D341Med (cell line): ENCODE measurements at regions not wholly inside any gene's neighbourhood (a gene's known extent, or its start where the extent isn't known, plus 50 kb on each side); places are given as distances from the start of the nearest gene placed in this dataset.

Experiments used
- DNase-seq: peaks from one replicate; pipeline ENCODE4 v3.0.0; 2012; ENCODE audit warnings: low spot score

DNA sequence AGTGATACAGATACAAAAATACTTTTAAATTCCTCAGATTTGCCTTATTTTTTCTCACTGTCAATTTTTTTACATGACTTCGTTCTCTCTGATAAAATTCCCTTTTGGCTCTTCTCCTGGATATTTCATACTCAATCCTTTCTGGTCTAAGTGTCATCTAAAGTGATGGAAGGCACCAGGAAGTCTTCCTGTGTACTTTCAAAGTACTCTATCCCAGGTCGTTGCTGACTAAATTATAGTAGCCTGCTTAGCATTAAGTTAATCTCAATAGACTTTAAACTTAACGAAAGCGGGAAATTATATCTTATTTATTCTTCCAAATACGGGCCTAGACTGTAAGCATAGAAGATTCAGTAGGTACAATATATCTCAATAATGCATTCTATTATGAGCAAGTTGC lies 67.8 kb downstream of the CASP12 start:
- DNase-seq, result no peak

DNA sequence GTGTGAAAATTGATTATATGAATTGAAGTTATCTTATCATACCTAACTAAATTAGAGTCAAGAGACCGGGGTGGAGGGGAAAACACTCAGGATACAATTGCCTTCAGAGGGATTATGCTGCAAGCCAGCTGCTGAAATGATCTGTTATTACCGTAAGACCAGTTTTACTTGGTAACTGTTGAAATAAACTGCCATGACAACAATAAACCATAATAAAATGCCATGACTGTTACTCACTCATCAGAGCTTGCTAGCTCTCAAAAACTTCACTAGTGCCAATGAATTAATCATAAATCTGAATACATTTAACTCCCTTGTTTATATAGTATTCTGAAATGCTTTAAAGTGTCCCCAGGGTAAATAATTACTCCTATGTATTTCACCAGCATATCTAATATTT lies 68.2 kb downstream of the CASP12 start:
- DNase-seq, result peak; percentile 24

DNA sequence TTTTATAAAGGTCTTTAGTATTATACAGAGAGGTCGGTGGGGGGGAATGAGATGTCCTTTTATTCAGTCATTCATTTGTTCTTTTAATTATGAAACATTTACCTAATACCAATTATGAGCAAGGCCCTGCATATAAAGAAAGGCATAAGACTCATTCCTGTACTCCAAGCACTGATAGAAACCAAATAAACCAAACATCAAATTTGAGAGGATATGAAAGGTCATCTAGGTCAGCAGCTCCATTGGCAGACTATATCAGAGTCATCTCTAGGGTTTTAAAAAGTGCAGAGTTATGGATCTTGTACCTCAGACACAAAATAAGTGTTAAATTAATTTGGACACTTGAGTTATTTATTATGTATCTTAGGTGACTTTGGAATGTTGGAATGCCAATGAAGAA lies 71.5 kb downstream of the CASP12 start:
- DNase-seq, result no peak

DNA sequence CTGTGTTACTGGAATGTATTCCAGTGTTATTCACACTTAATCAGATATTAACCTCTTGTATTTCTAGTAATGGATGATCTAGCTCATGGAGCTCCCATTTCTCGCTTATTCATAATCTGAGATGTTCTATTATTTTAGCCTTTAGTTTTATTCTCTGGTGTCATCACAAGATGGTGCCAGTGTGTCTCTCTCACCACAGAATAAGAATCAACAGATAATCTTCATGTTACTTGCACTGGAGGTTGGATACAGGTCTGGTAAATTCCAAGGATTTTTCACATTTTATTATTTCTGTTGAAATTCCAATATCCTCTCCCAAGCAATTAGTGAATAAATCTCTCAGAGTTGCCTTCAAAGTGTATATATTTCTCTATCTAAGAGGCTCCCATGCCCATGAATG lies 74.6 kb downstream of the CASP12 start:
- no peak for DNase-seq

DNA sequence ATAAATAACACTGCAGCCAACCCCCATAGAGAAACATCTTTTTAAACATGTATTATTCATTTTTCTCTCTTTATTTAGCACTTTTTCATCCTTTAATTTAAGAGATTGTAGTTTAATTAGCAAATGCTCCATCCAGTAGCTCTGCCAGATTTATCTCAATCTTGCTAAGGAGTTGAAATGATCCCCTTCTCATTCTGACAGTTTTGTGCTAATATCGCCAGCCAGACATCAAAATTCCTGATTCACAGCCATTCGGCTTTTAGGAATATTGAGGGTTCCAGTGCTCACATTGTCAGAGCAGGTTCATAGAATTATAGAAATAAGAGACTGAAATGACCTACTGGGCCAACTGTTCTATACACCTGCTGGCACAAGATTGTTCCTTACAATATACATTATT lies 77.8 kb downstream of the CASP12 start:
- no peak for DNase-seq

DNA sequence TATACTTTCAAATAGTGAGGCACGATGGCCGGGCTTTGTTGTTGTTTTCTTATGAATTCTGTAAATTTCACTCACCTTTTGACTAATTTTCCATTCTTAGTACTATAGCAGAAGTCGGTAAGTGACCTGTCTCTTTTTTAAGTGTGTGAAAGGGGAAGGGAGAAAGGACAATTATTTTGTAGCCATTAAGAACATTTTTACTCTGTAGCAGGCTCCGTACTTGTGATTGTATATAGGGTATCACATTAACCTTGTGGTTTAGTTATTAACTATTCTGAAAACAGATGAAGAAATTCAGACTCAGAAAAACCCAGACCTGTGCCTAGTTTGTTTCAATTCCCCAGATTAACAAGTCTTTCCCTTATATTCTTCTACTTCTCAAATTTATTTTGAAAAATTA lies 78.7 kb downstream of the CASP12 start:
- no peak for DNase-seq

DNA sequence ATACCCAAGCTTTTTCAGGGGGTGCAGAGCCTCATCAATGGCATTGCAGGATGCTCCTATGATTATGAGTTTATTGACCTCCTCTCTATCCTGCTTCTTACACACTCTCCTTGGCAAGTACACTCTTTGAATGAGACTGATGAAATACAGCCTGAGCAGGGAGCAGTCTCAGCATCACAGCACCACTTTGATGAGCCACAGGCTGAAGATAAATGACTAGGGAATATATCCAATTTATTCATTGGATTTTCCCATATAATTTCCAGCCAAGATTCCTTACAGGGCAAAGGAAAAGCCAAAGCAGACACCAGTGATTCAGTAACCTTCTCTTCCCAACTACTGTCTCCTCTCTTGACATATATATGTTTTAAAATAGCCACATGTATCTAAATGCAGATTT lies 79.2 kb downstream of the CASP12 start:
- DNase-seq, result no peak

DNA sequence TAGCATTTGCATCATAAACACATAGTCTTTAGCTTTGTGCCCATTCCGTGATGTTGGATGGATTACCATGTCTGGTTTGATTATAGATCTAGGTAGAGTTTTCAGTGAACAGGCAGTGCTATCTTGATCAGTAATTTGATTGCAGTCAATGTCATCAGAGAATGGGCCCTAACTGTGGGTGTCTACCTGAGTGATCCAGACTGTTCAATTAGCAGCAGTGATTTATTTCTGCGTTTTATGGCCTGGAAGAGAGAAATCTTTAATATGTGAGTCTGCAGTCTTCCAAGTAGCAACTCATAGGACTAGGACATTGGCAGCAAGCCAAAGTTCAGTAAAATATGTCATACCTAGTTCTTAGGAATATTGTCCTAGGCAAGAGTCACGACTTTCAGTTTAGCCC lies 80.3 kb downstream of the CASP12 start:
- no peak for DNase-seq

DNA sequence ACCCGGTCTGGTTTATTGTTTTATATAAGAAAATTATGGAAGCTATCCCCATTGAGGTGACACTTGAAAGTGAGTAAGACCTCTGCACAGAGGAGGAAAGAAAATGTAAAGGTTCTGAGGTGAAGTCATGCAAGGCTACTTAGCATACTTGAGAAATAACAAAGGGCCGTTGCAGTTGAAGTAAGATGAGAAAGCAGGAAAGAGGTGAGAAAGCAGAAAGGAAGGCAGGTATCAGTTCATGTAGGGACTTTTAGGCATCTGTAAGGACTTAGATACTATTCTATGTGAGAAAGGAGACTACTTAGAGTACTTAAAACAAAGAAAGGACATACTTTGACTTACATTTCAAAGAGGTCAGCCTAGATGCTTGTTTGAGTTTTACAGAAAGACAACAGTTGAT lies 84.7 kb downstream of the CASP12 start:
- DNase-seq, result no peak

DNA sequence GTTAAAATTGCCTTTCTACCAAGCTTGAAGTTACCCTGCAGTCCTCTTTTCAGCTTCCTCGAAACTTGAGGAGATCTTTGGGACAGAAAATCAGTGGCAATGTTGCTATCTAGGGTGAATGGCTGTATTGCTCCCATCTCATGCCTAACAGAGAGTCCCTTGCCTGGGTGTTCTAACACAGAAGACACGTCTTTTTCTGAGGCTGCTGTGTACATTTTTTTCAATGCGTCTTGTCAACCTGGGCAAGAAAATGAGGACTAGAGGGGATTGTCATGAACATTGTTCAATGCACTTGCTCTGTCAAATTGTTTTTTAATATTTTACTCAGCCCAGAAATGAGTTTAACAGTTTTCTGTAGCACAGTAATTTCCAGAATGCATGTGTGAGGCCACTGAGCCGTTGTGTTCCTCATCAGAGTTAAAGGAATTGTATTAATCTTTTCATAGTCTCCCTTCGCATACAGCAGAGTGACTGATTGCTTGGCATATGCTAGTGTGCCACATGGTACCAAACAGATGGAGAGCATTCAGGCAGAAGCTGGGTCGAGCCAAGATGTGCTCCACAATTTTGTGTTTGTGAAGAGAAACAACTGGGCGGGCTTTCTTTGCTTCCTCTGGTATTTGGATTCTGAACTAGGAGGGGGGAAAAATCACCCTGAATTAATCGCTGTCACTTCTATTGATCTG lies 86.0 kb downstream of the CASP12 start:
- no peak for DNase-seq

DNA sequence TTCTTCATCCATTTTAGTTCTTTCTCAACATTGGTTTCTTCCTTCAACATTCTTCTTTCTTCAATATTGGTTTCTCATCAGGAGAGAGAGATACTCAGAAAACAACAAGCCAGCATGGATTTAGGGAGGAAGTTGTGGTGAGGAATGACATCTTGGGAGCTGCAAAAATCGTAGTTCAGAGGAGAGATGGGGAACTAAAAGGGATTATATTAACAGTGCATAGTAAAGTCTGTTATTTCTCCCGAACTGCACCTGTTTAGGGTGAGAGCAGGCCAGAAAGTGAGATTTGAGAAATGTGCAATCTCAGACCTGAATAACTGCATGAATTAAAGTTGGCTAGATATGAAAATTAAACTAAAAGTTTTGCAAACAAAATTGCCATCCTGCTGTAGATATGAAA lies 94.5 kb downstream of the CASP12 start:
- no peak for DNase-seq

DNA sequence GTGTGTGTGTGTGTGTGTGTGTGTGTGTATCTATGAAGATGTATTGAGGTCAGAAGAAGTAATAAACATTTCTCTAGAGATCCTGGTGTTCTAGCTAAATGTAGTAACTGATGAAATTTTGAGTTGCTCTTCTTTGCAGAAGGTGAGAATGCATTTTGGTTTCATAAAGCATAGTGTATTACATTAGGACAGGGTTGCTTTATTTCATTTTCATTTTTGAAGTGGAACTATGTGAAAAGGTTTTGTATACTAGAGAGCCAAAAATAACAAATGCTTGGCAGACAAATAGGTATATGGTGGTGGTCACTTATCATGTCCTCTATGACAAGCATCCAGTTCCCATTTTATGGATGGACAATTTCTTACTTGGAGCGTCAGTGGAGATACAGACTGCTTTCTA lies 99.0 kb downstream of the CASP12 start:
- DNase-seq, result no peak

DNA sequence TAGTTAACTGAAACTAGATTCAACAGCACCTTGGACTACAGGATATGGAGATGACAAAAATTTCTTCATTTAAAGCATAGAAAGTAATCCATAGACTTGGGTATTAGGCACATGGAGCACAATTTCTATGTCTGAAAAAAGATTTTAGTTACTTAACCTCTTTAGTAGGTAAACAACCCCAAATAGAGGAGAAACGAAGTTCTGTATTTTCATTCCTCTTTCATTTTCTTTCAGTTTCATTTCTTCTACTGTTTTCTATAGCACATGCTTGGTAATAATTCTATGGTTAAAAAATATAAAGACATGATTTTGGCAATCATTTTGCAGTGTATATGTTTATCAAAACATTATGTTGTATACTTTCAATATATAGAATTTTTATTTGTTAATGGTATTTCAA lies 99.5 kb downstream of the CASP12 start:
- DNase-seq, result no peak

DNA sequence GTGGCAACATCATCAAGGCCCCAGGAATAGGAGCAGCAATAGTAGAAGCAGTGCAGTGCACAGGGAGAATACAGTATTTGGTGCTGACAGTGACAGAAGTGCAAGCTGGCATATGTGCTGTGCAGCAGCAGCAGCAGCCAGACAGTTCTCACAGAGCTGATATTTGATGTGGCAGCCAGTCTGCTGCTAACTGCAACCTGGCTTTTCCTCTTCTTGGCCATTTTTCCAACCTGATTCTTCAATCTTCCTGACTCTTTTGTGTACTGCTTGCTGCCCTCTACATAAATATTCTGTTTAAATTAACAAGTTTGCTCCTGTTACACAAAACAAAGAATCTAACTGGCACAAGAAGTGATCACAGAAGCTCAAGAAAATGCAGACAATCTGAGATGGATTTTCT lies 102.0 kb downstream of the CASP12 start:
- no peak for DNase-seq

DNA sequence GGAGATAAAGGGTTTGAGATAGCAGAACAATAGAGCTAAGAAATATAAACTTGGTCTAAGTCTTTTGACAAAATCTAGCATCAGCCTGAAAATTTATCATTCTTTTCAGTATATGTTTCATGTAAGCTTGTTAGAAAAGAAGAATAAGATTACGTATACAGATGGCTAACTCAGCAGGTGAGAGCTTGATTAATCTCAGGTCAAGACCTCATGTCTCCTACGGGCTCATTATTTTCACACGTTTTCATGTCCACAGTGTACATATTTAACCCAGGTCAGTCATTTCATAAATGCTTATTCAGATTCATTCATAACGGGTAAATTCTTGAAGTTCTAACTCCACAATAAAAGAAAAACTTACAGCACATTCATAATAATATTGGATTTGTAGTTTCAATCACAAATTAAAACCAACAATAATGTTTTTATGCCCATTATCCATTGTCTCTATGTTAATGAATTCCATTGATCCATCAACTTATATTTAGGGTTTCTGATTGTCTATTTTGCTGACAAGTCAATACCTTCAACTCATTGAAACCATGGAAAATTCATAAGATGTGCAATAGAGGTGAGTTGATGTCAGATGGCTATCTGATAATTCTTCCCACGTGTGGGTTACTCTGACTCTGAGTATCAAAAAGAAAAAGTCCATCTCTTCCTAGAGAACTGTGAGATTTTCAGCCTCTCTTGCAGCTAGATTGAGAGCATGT lies 102.6 kb downstream of the CASP12 start:
- DNase-seq, result no peak

DNA sequence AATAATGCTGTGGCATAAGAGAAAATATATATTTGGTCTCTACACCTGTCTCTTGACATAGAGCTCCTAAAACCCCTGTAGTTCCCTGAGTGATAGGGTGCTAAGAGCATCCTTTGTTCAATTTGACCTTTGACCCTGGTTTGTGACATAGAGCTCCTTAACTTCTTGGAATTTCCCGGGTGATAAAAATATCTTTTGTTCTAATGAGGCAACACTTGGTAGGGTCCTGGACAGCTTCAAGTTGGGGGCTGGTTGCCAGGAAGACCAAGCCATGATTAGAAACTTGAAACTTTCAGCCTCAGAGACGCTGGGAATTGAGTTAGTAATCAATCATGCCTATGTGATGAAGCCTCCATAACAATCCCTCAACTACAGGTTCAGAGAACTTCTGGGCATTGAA lies 105.4 kb downstream of the CASP12 start:
- DNase-seq, result no peak

DNA sequence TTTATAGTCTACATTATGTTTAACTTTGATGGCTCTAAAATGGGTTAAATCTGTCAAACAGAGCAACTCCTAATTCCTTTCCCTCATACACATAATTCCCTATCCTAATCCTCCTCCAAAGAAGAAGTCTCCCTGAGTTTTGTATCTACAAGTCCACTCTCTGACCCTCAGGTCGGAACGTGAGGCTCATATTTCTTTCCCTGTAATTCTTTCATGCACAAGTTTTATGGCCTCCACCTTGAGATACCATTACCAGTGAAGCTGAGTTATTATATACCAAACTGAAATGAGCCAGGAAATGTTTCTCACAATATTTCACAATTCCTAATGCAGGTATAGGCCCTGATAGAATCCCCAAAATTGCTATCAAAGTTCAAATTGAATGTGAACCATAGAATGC lies 106.4 kb downstream of the CASP12 start:
- no peak for DNase-seq

DNA sequence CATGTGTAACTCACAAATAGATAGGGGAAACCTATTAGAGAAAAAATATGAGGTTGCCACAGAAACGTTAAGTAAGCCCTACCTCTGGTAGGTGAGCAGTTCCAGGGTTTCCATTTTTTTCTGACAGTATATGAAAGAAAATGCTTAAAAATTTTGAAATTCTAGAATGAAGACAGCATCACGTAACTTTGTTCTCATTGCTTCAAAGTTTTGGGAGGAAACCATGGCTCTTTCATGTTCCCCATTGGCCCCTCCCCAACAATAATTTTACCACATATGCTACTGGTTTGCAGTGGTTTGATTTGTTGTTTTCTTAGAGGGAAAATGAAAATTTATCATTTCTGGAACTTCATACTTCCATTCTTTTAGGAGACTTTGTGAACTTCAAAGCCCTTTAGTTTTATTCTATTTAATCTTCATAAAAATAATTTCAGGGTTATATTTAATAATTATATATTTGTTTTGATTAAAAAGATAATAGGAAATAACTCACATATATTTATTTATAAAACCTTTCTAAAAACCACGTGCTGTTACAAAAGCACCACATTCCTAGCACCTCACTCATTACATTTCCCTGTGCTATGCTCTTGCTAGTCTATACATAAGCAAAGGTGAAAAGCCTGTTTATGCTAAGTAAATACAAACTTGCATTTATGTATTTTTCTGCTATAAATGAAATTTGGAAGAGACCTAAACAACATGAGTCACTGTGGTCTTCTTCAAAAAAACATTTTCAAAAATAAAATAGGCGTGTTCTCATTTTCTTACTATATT lies 113.4 kb downstream of the CASP12 start:
- no peak for DNase-seq

DNA sequence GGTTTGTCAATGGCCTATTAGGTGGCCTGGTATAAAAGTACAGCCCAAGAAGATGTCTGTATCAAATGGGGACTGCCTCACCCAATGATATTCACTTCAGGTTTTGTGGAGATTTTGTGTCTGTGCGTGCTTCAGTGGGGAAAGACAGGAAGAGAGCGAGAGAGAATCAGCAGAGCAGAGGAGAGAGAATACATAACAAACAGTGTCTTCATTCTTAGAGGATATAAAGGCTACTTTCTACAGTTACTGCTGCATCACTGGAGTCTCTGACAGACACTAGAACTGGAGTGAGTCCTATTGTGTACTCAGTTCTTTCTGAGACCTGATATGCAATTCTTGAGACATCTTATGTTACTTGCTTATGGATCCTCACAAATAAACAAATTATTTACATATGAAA lies 115.0 kb downstream of the CASP12 start:
- no peak for DNase-seq

DNA sequence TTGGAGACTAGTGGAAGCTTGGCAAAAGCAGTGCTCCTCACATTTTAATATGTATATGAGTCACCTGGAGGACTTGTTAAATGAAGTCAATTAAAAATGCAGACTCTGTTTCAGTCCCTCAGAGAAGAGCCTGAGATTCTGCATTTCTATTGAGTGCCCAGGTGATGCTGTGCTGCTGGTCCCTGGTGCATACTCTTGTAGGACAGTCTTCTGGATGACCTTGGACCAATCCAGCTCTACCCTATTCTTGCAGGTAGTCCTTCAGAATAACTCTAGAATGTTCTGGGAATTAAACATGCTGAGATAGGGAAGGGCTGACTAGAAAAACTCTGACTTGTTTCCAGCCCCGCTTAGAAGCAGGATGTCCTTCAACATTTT lies 115.9 kb downstream of the CASP12 start:
- no peak for DNase-seq

DNA sequence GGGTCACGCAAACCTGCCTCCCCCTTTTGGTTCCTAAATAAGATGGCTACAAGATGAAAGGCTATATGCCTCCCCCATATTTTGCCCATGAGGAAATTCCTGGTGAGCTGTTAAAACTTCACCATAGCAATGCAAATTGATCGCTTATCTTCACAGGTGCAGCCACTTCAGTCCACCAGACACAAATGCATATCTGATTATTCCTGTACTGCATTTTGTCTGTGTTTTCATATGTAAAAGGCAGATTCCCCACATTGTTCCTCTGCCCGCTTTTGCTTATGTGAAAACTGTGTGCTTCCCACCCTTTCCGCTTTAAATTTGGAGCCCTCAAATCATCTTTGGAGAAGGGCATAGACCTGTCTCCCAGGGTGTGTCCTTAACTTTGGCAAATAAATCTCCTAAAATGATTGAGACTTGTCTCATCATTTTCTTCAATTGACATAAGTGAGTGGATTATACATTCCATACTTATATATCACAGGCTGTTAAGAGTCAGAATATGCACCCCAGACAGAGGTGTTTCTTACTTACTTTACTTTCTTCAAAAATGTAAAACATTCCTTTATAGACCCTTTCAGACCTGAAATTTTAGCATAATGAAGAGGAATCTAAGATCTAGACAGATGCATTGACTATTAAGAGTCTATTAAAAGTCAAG lies 116.4 kb downstream of the CASP12 start:
- no peak for DNase-seq

DNA sequence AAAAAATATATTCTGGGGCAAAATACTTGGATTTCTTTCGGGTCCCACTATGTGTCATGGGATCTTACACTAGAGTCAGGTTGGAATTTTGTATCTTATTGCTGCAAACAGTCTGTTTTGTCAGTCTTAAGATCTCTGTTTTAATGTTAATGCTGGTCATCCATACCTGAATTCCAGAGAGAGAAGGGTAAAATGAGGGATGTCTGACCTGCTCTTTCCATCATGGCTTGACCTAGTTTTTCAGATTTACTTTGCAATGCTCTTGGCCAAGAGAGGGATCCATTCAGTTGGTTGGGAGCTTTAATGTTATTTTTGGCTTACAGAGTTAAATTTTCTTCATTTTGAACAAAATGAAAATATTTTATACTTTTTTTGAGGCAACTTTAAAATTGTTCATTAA lies 117.2 kb downstream of the CASP12 start:
- no peak for DNase-seq
